ENCODE measurements at regions not wholly inside any gene's neighbourhood (a gene's known extent, or its start where the extent isn't known, plus 50 kb on each side); places are given as distances from the start of the nearest gene placed in this dataset.
"Not testable (repeated sequence)": the region's sequence is repeated elsewhere in the genome, so short reads cannot be mapped to it uniquely, and the experiment has no call there.

DNA sequence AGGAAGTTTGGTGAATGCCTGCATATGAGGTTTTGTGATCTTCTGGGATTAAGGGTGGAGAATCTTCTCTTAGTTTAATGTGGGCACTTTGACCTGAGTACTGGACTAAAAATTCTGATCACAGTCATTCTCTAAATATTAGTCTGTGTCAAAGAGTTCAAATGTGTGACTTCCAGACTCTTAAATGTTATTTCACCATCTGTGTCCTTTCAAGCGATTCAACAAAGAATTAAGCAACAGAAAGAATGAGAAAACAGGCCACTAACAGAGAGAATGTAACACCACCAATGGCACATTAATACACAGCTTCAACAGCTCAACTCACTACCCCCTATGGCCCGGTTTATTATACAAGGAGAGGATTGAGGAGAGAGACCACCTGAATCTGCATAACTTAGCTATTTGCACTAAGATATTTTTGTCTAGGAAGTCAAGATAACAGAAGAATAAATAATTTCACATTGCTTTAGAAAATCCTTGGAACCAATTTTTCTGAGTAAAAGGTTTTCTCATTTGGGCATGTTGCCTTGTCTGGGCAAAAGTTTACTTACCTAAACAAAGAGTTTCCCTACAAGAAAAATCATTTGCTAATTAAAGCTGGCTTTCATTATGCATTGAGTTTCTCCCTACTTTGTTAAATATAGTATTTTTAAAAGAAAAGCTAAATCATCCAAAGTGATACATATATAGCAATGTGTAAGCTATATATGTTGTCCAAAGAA lies 1313.7 kb downstream of the NCAM2 start:
- TF ChIP-seq POLR2A (IDR thresholded peaks at IDR 0.05; ENCODE audit: low read length): no peak
- no peak for TF ChIP-seq GATA1 (IDR thresholded peaks at IDR 0.05; ENCODE audit: low read depth, low read length)
- DNase-seq: no peak

DNA sequence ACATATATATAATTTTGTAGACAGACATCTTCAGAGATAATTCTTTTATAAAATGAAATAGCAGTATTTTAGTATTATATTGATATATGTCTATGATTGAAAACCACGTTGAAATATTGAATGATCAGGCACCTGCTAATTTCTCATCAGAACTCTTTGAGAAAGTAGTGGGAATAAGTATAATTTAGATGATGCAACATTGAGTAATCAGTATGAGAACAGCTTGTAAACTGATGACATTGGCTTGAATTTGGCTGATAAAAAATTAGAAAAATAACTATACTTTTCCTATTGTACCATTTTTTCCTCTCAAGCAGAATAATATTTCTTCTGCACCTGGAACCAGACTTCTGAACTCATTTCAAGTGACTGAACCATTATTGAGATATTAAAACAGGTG lies 1316.8 kb downstream of the NCAM2 start:
- no peak for TF ChIP-seq POLR2A (IDR thresholded peaks at IDR 0.05; ENCODE audit: low read length)
- no peak for TF ChIP-seq GATA1 (IDR thresholded peaks at IDR 0.05; ENCODE audit: low read depth, low read length)
- no peak for DNase-seq

DNA sequence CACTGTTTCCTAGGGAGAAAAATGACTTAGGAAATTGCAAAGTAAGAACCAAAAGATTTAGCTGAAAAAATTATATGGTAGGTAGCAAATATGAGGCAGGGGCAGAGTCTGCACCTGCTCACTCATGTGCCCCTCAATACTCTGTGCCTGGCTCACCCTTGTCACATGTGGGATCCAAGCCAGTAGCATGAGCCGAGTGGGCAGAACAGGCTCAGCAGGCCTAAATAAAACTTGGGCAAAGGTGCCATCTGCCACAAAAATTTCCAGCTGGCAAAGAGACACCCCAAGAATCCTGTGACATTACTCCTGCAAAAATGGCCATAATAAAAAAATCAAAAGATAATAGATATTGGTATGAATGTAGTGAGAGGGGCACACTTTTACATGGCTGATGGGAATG lies 1321.2 kb downstream of the NCAM2 start:
- TF ChIP-seq POLR2A (IDR thresholded peaks at IDR 0.05; ENCODE audit: low read length): no peak
- no peak for TF ChIP-seq GATA1 (IDR thresholded peaks at IDR 0.05; ENCODE audit: low read depth, low read length)
- no peak for DNase-seq

DNA sequence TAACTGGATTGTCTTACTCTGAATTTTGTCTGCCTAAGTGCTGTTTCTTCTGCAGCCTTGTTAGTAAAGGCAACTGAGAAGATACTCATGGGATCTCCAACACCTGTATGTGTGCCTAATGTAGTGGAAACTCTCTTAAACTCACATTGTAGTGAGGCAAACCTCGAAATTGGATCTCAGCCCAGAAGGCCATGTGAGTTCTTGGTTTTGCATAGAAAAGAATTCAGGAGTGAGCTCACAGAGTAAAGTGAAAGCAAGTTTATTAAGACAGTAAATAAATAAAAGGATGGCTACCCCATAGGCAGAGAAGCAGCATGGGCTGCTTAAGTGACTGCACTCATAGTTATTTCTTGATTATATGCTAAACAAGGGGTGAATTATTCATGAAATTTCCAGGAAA lies 1344.7 kb downstream of the NCAM2 start:
- no peak for DNase-seq
- TF ChIP-seq GATA1 (IDR thresholded peaks at IDR 0.05; ENCODE audit: low read depth, low read length): no peak

DNA sequence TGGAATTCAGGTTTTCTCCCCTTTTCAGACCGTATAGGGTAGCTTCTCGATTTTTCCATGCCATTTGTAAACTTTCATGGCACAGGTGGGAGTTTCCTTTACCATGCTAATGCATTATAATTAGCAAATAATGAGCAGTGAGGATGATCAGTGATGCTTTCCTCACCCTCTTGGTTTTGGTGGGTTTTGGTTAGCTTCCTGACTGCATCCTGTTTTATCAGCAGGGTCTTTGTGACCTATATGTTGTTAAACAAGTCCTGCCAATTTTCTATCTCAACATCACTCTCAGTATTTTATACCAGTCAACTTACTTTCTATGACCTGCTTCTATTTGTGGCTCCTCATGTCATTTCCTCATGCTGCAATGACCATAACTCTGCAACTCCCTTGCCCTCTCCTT lies 1345.1 kb downstream of the NCAM2 start:
- DNase-seq: no peak
- no peak for TF ChIP-seq POLR2A (IDR thresholded peaks at IDR 0.05; ENCODE audit: low read length)
- TF ChIP-seq GATA1 (IDR thresholded peaks at IDR 0.05; ENCODE audit: low read depth, low read length): no peak

DNA sequence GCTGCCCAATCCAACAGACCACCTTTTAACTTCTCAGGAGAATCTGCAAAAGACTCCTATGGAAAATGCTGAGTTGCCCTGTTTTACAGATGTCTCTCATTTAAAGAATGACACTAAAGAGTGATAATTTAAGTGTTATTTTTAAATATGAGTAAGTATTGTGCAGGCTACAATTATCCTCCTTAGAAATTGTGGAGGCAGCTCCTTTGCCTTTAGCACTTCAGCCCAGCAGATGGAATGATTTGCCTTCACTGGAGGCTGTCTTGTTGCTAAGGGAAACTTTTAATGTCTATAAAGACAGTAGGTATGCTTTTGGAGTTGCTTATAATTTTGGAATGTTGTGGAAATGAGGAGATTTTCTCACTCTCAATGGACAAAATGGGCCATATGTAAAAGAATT lies 1345.5 kb downstream of the NCAM2 start:
- TF ChIP-seq GATA1 (IDR thresholded peaks at IDR 0.05; ENCODE audit: low read depth, low read length): no peak
- no peak for TF ChIP-seq POLR2A (IDR thresholded peaks at IDR 0.05; ENCODE audit: low read length)
- DNase-seq: no peak

DNA sequence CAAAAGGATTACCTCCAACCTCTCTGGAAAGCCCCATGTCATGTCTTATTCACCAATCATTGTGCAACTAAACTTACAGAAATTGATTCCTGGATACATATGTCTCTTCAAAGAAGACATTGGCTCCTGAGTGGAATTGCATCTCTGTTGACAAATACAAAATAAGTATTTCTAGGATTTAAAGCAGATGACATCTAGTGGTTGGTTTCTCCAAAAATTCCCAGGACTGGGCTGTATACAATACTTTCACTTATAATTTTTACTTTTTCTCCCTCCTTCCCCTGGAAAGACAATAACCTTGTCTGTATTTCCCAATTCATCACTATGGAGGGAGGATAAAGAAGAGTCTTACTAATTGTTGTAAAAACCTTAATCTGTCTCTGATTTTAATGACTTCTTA lies 1347.4 kb downstream of the NCAM2 start:
- no peak for DNase-seq
- TF ChIP-seq GATA1 (IDR thresholded peaks at IDR 0.05; ENCODE audit: low read depth, low read length) (no peak), POLR2A (IDR thresholded peaks at IDR 0.05; ENCODE audit: low read length) (no peak)

DNA sequence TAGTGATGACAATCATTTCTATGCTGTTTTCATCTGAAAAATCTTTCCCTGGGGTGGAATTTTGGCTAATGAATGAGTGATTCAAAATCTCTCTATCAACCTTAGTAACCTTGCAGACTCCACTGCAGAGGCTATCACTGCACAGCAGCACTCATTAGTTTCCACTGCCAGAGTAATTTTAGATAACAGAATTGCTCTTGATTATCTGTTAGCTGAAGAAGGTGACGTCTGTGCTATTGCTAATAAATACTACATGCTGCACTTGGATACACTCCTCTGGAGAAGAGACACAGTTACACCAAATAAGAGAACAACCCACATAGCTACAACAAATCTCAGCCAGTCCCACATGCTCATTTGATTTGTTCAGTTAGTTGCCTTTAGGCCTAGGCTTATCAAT lies 1348.4 kb downstream of the NCAM2 start:
- TF ChIP-seq GATA1 (IDR thresholded peaks at IDR 0.05; ENCODE audit: low read depth, low read length) (no peak), POLR2A (IDR thresholded peaks at IDR 0.05; ENCODE audit: low read length) (no peak)
- DNase-seq: no peak

DNA sequence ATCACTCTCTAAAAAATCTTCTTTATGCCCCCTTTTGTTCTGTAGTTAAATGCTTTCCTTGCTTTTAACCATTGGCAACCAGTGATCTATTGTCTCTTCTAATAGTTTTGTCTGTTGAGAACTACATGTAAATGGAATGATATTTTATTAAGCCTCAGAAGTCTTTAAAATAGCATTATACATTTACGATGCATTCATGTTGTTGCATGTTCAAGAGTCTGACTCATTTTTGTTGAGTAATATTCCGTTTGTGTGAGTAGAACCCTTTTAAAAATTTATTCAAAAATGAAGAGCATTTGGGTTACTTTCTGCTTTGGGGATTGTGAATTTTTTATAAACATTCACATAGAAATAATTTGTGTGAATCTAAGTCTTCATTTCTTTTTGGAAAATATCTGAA lies 1352.9 kb downstream of the NCAM2 start:
- no peak for DNase-seq
- TF ChIP-seq POLR2A (IDR thresholded peaks at IDR 0.05; ENCODE audit: low read length) (no peak), GATA1 (IDR thresholded peaks at IDR 0.05; ENCODE audit: low read depth, low read length) (no peak)

DNA sequence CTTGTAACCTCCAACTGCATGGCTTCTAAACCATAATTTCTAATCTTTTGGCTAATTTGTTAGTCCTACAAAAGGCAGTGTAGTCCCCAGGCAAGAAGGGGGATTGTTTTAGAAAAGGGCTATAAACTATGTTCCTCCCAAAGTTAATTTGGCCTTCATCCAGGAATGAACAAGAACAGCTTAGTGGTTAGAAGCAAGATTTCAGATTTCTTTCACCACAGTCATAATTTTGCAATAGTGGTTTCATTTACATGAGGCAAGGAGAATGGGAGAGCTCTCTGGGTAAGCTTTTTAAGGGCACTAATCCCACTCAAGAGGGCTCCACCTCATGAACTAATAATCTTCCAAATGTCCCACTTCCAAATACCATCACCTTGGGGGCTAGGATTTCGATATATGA lies 1353.9 kb downstream of the NCAM2 start:
- DNase-seq: no peak
- TF ChIP-seq POLR2A (IDR thresholded peaks at IDR 0.05; ENCODE audit: low read length): no peak
- no peak for TF ChIP-seq GATA1 (IDR thresholded peaks at IDR 0.05; ENCODE audit: low read depth, low read length)

DNA sequence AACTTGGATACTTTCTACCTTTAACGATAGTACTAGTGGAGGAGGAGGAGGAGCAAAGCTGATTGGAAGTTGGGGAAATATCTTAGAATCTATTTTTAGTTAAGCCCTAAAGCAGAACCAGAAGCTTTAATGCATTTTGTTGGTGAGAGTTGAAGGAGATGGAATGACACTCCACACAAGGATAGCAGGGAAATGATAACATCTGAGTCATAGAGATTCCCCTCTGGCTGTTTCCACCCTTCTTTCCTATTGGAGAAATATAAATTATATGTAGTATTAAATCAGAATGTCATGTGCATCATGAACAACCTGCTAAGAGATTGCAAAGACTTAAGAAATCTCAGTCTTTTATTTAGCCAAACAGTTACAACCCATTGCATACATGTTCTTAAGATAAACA lies 1357.7 kb downstream of the NCAM2 start:
- DNase-seq: no peak
- TF ChIP-seq POLR2A (IDR thresholded peaks at IDR 0.05; ENCODE audit: low read length): no peak
- TF ChIP-seq GATA1 (IDR thresholded peaks at IDR 0.05; ENCODE audit: low read depth, low read length): no peak

DNA sequence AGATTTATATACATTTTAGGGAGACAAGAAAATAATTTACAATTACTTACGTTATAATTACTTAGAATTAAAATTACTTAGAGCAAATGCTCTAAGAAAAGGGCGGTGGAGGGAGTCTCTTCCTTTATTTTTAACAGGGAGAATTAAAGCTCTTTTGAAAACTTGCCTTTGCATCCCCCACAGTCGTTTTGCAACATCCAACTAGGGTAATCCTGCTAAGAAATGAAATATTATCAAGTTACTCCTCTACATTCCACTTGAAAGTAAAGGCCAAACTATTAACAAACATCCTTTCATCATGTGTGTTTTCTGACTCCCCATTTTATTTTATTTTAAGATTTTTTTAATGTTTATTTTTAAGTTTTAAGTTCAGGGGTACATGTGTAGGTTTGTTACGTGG lies 1358.5 kb downstream of the NCAM2 start:
- TF ChIP-seq POLR2A (IDR thresholded peaks at IDR 0.05; ENCODE audit: low read length): no peak
- no peak for TF ChIP-seq GATA1 (IDR thresholded peaks at IDR 0.05; ENCODE audit: low read depth, low read length)
- DNase-seq: no peak

DNA sequence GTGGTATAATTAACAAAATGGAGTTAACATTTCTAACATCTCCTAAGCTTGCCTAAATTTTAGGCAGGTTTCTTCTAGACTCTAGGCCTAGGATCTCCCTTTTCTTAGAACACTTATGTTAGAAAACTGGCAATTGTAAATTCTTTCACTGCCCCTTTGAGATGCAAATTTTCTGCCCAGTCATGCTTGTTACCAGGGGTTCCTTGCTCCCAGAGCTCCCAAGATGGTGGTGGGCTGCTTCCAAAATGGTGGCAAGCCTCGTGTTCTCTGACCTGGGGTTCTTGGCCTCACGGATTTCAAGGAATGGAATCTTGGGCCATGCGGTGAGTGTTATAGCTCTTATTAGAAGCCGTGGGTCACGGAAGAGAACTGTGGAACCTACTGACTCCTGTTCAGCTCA lies 1361.4 kb downstream of the NCAM2 start:
- DNase-seq: not testable (repeated sequence)

DNA sequence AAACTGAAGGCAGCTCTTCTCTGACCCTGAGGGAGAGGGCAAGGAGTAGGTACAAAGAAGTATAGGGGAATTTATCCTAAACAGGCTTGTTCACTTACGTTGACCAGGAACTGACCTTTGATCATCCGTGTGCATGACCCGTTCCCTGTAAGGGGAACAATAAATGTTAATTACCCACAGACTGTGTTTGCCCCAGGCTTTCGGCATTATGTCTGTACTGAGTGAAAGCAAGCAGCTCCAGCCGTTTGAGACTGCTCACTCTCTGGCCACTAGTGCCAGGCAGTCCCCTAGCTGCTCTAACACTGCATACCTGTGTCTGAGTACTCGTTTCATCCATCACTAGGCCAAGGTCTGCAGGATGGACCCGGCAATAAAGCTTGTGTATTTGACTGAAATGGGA lies 1365.3 kb downstream of the NCAM2 start:
- no peak for DNase-seq
- TF ChIP-seq POLR2A (IDR thresholded peaks at IDR 0.05; ENCODE audit: low read length): no peak
- no peak for TF ChIP-seq GATA1 (IDR thresholded peaks at IDR 0.05; ENCODE audit: low read depth, low read length)

DNA sequence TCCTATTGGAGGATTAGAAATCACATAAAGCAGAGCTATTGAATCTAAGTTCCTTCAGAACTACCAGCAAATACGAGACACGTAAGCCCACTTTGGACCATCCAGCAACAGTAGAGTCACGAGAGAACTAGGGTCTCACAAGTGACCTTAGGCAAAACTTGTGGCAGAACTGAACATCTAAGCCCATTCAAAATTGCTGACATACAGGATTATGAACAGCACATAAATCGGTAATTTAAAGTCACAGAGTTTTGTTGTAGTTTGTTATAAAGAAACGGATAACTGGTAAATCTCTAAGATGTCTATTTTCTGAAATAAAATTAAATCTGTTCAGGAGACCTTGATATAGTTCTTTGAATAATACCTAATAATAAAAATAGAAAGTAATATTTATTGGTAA lies 1366.0 kb downstream of the NCAM2 start:
- DNase-seq: no peak
- TF ChIP-seq POLR2A (IDR thresholded peaks at IDR 0.05; ENCODE audit: low read length) (no peak), GATA1 (IDR thresholded peaks at IDR 0.05; ENCODE audit: low read depth, low read length) (no peak)
